ENCODE measurements at regions not wholly inside any gene's neighbourhood (a gene's known extent, or its start where the extent isn't known, plus 50 kb on each side); places are given as distances from the start of the nearest gene placed in this dataset.

DNA sequence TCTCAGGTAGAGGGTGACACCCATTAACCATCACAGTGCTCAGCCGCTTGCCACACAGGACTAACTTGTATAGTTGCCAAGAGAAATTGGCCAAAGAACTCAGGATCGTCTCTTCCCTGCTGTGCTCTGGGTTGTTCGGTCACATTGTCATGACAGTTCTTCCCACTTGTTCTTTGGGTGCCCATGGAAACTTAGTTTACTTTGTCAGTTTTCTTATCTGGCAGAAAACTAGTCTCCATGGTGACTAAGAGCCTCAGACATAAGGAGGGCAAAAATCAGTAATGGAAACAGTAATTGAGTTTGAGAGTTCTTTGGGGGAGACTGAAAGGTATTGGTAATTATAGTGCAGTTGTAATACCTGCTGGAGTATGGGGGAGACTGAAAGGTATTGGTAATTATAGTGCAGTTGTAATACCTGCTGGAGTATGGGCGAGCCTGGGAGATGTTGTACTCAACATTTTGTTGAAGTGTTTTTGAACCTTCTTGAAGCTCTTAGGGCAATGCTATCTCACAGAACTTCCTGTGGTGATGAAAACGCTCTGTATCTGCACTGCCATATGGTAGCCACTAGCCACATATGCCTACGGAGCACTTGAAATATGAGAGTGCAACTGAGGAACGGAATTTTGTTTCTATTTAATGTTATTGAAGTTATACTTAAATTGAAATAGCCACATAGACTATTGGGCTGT lies 95.2 kb upstream of the HDGFL1 start:
- TF ChIP-seq CTCF (IDR thresholded peaks at IDR 0.05) (no peak), POLR2A (IDR thresholded peaks at IDR 0.05) (no peak)

Measured in testis (tissue), 2 donors.